GM04503 (cell line): ENCODE measurements at regions not wholly inside any gene's neighbourhood (a gene's known extent, or its start where the extent isn't known, plus 50 kb on each side); places are given as distances from the start of the nearest gene placed in this dataset.

Experiments used
- DNase-seq: peaks from one replicate; pipeline ENCODE4 v3.0.0-alpha.2; 2012; ENCODE audit warnings: low read depth

DNA sequence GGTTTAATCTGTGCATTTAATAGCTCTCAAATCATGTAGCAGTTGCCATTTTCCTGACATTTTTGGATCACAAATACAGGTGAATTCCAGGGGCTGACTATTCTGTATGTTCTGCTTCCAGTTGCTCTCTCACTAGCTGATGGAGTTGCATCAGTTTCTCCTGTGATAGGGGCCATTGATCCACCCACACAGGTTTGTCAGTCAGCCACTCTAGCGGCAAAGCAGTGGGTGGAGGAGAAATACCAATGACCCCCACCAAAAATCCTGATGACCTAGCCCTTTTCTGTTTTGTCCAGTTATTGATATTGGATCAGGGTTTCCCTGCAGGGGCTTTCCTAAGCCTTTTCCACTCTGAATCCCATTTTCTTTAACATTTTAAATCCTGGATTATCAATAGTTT lies 72.3 kb upstream of the BTN3A2 start:
- DNase-seq = no peak

DNA sequence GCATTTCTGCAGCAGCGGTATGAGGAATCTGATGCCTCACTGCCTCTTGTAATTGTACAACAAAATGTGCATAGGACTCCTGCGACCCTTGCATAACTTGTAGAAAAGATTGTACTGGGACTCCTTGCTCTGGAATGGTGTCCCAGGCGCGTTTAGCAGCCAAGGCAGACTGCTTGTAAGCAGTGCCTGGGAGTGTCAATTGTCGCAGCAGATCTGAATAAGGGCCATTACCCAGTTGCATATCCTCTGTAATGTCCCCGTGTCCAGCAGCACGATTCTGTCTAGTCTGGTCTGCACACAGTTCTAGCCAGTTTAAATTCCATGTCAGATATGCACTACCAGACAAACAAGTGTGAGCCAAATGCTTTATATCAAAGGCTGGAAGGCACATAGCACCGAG lies 70.7 kb upstream of the BTN3A2 start:
- no peak for DNase-seq

- peak; percentile 17 for DNase-seq
These were observed 69.1 kb upstream of the BTN3A2 start for GRCh38 chr6:26295691-26296555.

GRCh38 chr6:26296556-26296856 lies 68.5 kb upstream of the BTN3A2 start:
- no peak for DNase-seq

DNA sequence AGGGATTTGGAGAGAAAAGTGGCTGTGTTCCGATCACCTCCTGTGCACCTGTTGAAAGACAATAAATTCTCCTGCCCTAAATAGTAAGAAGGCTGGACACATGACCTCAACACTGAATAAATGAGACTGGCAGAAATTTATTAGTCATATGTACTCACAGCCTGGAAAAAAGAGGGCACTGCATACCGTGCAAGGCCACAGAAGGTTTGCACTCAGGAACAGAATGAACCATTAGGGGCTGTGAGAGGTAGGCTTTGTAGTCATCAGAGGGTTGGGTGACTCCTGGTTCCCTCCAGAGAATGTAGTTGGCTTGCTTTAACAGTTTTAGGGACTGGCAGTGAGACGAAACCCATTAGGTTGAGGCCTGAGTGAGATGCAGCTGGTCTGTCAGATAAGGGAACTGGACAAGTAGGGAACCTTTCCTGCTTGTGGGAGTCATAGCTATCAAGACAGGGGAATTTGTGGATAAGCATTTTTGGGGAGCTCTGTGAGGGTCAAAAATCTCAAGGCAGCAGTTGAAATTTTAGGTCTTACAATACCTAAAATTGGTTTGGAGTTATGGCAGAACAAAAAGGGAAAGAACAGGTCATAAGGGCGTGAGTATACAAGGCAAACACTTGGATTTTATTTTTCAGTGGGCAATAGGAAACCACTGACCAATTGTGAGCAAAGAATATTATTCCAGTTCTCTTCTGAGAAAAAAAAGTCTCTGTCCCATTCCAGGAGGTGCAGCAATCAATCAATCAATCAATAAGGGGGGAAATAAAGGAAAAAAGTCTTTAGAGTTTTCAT lies 67.9 kb upstream of the BTN3A2 start:
- DNase-seq = no peak

DNA sequence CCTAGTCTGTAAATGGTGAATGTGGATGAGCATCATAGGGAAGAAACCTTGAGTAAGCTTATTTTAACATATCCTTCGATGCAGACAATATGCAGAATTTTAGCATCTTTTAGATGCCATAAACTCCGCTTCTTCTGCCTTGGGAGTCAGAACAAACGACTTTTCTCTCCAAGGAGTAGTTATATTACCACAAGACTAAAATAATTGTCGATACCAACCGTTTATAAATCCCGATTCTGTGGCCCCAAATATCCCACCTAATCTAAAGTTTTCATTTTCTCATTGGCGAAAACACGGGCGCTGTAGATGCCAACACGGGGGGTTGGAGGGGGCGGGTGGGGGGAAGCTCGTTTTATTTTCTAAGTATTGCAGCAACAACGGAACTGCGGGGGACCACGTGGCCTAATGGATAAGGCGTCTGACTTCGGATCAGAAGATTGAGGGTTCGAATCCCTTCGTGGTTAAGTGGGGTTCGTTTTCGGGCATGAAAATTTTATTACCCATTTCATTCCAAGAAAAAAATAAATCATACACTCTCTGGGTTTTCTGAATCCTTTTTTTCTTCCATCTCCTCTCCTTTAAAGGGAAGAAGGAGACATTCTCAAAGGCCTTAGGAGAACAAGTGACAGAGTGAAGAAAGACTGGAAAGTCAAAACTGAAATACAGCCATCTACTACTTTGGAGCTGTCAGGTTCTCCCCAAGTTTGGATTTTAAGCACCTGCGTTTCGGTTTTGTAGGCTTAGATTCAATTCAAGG lies 65.5 kb upstream of the BTN3A2 start:
- no peak for DNase-seq

- DNase-seq = no peak
These were observed 65.0 kb upstream of the BTN3A2 start for GRCh38 chr6:26300043-26300331.

DNA sequence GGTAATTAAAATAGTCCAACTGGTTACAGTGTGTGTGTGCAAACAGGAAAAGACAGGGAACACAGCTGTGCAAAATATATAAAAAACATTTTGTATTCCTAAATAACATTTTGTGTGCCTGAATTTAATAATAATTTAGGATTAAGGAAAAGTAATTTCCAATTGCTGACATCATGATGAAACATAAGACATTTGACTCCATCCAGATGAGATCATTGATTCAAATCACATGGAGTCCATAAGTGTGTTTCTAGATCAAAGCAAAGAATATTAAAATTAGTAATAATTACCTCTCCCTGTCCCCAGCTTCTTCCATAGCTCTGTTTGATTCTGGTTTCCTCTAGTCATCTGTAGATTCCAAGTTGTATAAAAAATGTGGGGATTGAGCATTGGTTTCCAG lies 64.6 kb upstream of the BTN3A2 start:
- DNase-seq = no peak

- DNase-seq = no peak
These were observed 64.2 kb upstream of the BTN3A2 start for GRCh38 chr6:26300828-26301227.

- no peak for DNase-seq
These were observed 63.4 kb upstream of the BTN3A2 start for GRCh38 chr6:26301638-26302037.

DNA sequence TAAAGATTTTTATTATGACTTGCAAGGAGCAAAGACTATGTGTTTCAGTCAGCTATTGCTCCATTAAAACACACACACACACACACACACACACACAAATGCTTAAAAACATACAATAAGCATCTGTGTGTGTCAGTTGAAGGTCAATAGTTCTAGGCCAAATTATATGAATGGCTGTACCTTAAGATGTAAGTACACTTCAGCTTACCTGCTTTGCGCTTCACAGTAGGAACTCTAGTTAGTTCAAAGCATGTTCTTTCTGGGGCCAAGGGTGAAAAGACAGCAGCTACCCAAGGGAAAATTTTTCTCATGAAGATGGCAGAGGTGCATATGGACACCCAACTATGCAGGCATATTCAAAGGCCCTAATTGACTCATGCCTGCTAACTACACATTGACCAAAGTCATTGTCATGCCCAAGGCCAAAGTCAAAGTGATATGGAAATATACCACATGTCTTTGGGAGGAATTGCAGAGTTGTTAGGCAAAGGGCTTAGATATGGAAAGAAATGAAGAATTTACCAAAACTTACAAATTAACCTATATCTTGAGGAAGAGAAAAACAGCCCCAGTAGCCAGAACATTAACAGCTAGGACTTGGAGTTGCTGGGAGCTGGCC lies 61.9 kb upstream of the BTN3A2 start:
- no peak for DNase-seq

GRCh38 chr6:26304213-26304796 lies 60.7 kb upstream of the BTN3A2 start:
- DNase-seq = no peak

GRCh38 chr6:26304797-26305640 lies 60.0 kb upstream of the BTN3A2 start:
- peak; percentile 64 for DNase-seq

GRCh38 chr6:26305641-26305969 lies 59.4 kb upstream of the BTN3A2 start:
- DNase-seq = no peak

DNA sequence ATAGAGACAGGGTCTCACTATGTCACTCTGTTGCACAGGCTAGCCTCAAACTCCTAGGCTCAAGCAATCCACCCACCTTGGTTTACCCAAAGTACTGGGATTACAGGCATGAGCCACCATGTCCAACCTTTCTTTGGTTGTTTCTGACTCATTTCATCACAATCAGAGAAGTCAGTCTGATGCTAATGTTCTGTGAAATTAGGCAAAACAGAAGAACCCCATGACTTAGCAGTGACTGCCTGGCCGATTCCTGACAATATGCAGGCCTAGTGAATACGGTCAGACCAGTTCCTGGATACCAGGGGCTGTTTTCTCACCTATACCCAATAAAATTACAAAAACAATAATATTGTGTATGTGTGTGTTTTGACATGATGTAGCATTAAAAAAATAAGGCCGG lies 58.8 kb upstream of the BTN3A2 start:
- DNase-seq = no peak

GRCh38 chr6:26307850-26308249 lies 57.1 kb upstream of the BTN3A2 start:
- DNase-seq = no peak

GRCh38 chr6:26309731-26310142 lies 55.3 kb upstream of the BTN3A2 start:
- DNase-seq = no peak

- no peak for DNase-seq
These were observed 54.0 kb upstream of the BTN3A2 start for GRCh38 chr6:26311012-26311384.

DNA sequence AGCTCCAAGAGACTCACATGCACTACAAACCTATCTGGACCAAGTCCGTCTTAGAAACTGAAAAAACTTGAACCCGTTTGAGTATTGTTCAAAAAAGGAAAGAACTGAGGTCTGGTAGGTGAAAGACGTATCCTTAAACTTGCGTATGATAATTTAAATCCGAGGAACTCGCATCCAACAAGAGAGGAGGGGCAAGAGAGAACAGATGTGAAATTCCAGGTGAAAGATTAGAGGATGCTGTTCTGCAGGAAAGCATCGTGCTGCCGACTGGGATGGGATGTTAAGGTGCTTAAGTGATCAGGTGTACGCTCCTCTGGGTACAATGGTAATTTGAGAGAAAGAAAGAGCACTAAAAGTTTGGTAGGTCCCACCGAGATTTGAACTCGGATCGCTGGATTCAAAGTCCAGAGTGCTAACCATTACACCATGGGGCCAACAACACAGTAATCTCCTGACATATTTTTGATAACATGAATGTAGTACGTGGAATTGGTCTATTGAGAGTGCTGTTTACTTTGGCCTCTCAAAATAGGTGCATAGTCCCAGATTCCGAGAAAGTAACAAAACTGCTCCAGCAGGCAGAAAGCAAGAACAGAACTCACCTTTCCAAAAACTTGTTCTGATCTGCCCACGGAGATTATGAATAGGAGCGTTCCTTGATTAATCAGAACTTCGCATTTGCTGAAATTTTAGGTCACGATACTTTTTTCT lies 53.5 kb upstream of the BTN3A2 start:
- no peak for DNase-seq

GRCh38 chr6:26312096-26312463 lies 52.9 kb upstream of the BTN3A2 start:
- DNase-seq = no peak
